CD14-positive monocyte (primary cell): ENCODE measurements at regions not wholly inside any gene's neighbourhood (a gene's known extent, or its start where the extent isn't known, plus 50 kb on each side); places are given as distances from the start of the nearest gene placed in this dataset.
A peak's percentile ranks its signal among the peaks of the same experiment; 100 is the strongest.

Experiments
- DNase-seq, 3 donors: peaks; one replicate each; pipeline ENCODE4 v3.0.0-alpha.2; 2011 to 2022
- H2AFZ ChIP-seq: 2 replicates; pipeline ENCODE4 v1.6.0; 2012; ENCODE audit warnings: mild to moderate bottlenecking, low read depth, low read length, inconsistent platforms; ENCODE audit not compliant: insufficient read depth, poor library complexity, severe bottlenecking
- H3K27ac ChIP-seq, 2 donors: 1 replicate in 1 of 2; 2 replicates in 1 of 2; pipeline ENCODE4 v1.5.1; 2012 to 2013; ENCODE audit warnings: low read length in 2 of 2, control low read depth in 1 of 2, inconsistent platforms in 1 of 2, low read depth in 1 of 2, mild to moderate bottlenecking in 1 of 2
- H3K27me3 ChIP-seq, 2 donors: one replicate each; pipeline versions ENCODE4 v1.6.0 to v1.6.1; 2011 to 2013; ENCODE audit warnings: low read length in 2 of 2; ENCODE audit not compliant: control insufficient read depth in 2 of 2, insufficient read depth in 2 of 2
- H3K36me3 ChIP-seq, 2 donors: replicated peaks in 1 of 2; 1 replicate in 1 of 2; 2 replicates in 1 of 2; pipeline versions ENCODE4 v1.5.1 to v1.6.1; 2012 to 2013; ENCODE audit warnings: low read length in 2 of 2, control low read depth in 1 of 2, inconsistent platforms in 1 of 2, mild to moderate bottlenecking in 1 of 2; ENCODE audit not compliant: insufficient read depth in 2 of 2, control insufficient read depth in 1 of 2
- H3K4me1 ChIP-seq, 2 donors: 1 replicate in 1 of 2; 2 replicates in 1 of 2; pipeline versions ENCODE4 v1.5.1 to v1.6.1; 2012 to 2013; ENCODE audit warnings: low read length in 2 of 2, control low read depth in 1 of 2, inconsistent platforms in 1 of 2, mild to moderate bottlenecking in 1 of 2, moderate library complexity in 1 of 2; ENCODE audit not compliant: insufficient read depth in 2 of 2, control insufficient read depth in 1 of 2
- H3K4me2 ChIP-seq: replicated peaks from 2 replicates; pipeline ENCODE3; 2012; ENCODE audit warnings: low read length, moderate library complexity, mild to moderate bottlenecking; ENCODE audit not compliant: poor library complexity, severe bottlenecking; ENCODE audit errors: extremely low read depth
- H3K4me3 ChIP-seq, 3 experiments: fragments of 200-600 bp in 1 of 3; sonication (generic) in 1 of 3; replicated peaks in 1 of 3; 1 replicate in 2 of 3; 2 replicates in 1 of 3; pipeline ENCODE4 v1.5.1; 2011 to 2013; ENCODE audit warnings: low read length in 3 of 3, mild to moderate bottlenecking in 3 of 3, control low read depth in 2 of 3, low read depth in 2 of 3, inconsistent platforms in 1 of 3, moderate library complexity in 1 of 3
- H3K79me2 ChIP-seq: 2 replicates; pipeline ENCODE4 v1.6.0; 2012; ENCODE audit warnings: mild to moderate bottlenecking, control low read depth, inconsistent platforms, low read length, moderate library complexity; ENCODE audit not compliant: insufficient read depth
- H3K9ac ChIP-seq: 2 replicates; pipeline ENCODE4 v1.6.0; 2017; ENCODE audit warnings: low read length, mild to moderate bottlenecking; ENCODE audit not compliant: insufficient read depth, poor library complexity, severe bottlenecking
- H3K9me3 ChIP-seq, 2 donors: replicated peaks in 1 of 2; 1 replicate in 1 of 2; 2 replicates in 1 of 2; pipeline versions ENCODE4 v1.5.1 to v1.6.1; 2012 to 2013; ENCODE audit warnings: low read length in 2 of 2, control low read depth in 1 of 2; ENCODE audit not compliant: control insufficient read depth in 1 of 2, insufficient read depth in 1 of 2
- H4K20me1 ChIP-seq: 2 replicates; pipeline ENCODE4 v1.6.0; 2012; ENCODE audit warnings: mild to moderate bottlenecking, low read length, control low read depth, moderate library complexity; ENCODE audit not compliant: insufficient read depth
- H3K27ac Mint-ChIP-seq, 7 donors: one replicate each; pipeline ENCODE4 v1.8.0; 2020; ENCODE audit warnings: mild to moderate bottlenecking in 7 of 7, mixed read lengths in 7 of 7, moderate library complexity in 6 of 7, inconsistent platforms in 2 of 7
- H3K27me3 Mint-ChIP-seq, 3 donors: one replicate each; pipeline ENCODE4 v1.8.0; 2021 to 2022; ENCODE audit warnings: low read depth in 3 of 3, mild to moderate bottlenecking in 3 of 3, mixed read lengths in 3 of 3, moderate library complexity in 3 of 3, inconsistent platforms in 1 of 3
- H3K36me3 Mint-ChIP-seq, 2 donors: one replicate each; pipeline ENCODE4 v1.8.0; 2020; ENCODE audit warnings: mixed read lengths in 2 of 2, inconsistent platforms in 1 of 2, mild to moderate bottlenecking in 1 of 2
- H3K4me1 Mint-ChIP-seq: one replicate; pipeline ENCODE4 v1.8.0; 2020; ENCODE audit warnings: mild to moderate bottlenecking, mixed read lengths
- H3K4me3 Mint-ChIP-seq, 2 donors: one replicate each; pipeline ENCODE4 v1.8.0; 2020; ENCODE audit warnings: mild to moderate bottlenecking in 2 of 2, mixed read lengths in 2 of 2, moderate library complexity in 1 of 2
- H3K9me3 Mint-ChIP-seq, 7 donors: one replicate each; pipeline ENCODE4 v1.8.0; 2020 to 2022; ENCODE audit warnings: mixed read lengths in 7 of 7, mild to moderate bottlenecking in 6 of 7, moderate library complexity in 6 of 7, inconsistent platforms in 2 of 7
- CTCF ChIP-seq: fragments of 200-600 bp; IDR thresholded peaks from one replicate; pipeline ENCODE4 v1.8.0; 2022; ENCODE audit warnings: antibody characterized with exemption, mild to moderate bottlenecking
- WGBS: methylation state at CpG from one replicate; pipeline ENCODE4 v1.1.5; 2013; ENCODE audit warnings: missing lambda C conversion rate; ENCODE audit not compliant: insufficient coverage; 5-methylcytosine and 5-hydroxymethylcytosine counted together
- intact Hi-C, 2 donors: fragments of 100-400 bp; cut with micrococcal nuclease; formaldehyde crosslinking; loops; one replicate each; pipeline versions ENCODE4 v1.15.0 to v1.15.1; 2023

- no peak overlapping the region for H2AFZ ChIP-seq
- no peak overlapping the region for H3K27ac ChIP-seq
- H3K27ac Mint-ChIP-seq = no peak overlapping the region
- 92% methylated on average over 10 of the region's 10 CpGs for WGBS
- no peaks in the 10 kb centered on the region for H3K4me1 ChIP-seq
- H3K9me3 ChIP-seq = peaks cover 9 to 16% of the 10 kb centered on the region in 2 donors
- intact Hi-C loops = no loop called here
- no peak overlapping the region for H3K4me3 ChIP-seq
- H3K27me3 ChIP-seq = no peaks in the 10 kb centered on the region
- H4K20me1 ChIP-seq = no peaks in the 10 kb centered on the region
- no peaks in the 10 kb centered on the region for H3K4me1 Mint-ChIP-seq
- no peaks in the 10 kb centered on the region for H3K36me3 ChIP-seq
- no peak overlapping the region for H3K9ac ChIP-seq
- H3K9me3 Mint-ChIP-seq = peaks cover 18 to 39% (median 27%) of the 10 kb centered on the region in 7 donors
- no peaks in the 10 kb centered on the region for H3K36me3 Mint-ChIP-seq
- no peak for DNase-seq
- no peak overlapping the region for H3K4me2 ChIP-seq
- H3K27me3 Mint-ChIP-seq = peaks cover 0 to 1% (median 0%) of the 10 kb centered on the region in 3 donors
- no peaks in the 10 kb centered on the region for H3K79me2 ChIP-seq
- no peak for TF ChIP-seq CTCF
- no peak overlapping the region for H3K4me3 Mint-ChIP-seq
Observed at GRCh38 chr1:186550832-186551231, 89.9 kb upstream of the PDC start.

- intact Hi-C loops = no loop called here
- no peaks in the 10 kb centered on the region for H3K36me3 Mint-ChIP-seq
- TF ChIP-seq CTCF = no peak
- H2AFZ ChIP-seq = no peak overlapping the region
- H3K79me2 ChIP-seq = no peaks in the 10 kb centered on the region
- peaks cover 19 to 32% (median 27%) of the 10 kb centered on the region in 7 donors for H3K9me3 Mint-ChIP-seq
- H4K20me1 ChIP-seq = no peaks in the 10 kb centered on the region
- no peak overlapping the region for H3K4me3 ChIP-seq
- no peak for DNase-seq
- peaks cover 15 to 24% of the 10 kb centered on the region in 2 donors for H3K9me3 ChIP-seq
- H3K27me3 Mint-ChIP-seq = no peaks in the 10 kb centered on the region
- peaks cover 6 to 12% of the 10 kb centered on the region in 2 donors for H3K4me1 ChIP-seq
- no peak overlapping the region for H3K4me3 Mint-ChIP-seq
- H3K27me3 ChIP-seq = no peaks in the 10 kb centered on the region
- peak overlapping the region in 1 of 7 donors; percentile 22 for H3K27ac Mint-ChIP-seq
- H3K36me3 ChIP-seq = no peaks in the 10 kb centered on the region
- H3K4me2 ChIP-seq = no peak overlapping the region
- peaks cover 12% of the 10 kb centered on the region for H3K4me1 Mint-ChIP-seq
- WGBS = 97% methylated on average over 6 of the region's 8 CpGs
- H3K9ac ChIP-seq = no peak overlapping the region
- no peak overlapping the region for H3K27ac ChIP-seq
Observed at GRCh38 chr1:186541003-186541402, 80.1 kb upstream of the PDC start.
